HepG2 (cell line): ENCODE measurements at regions not wholly inside any gene's neighbourhood (a gene's known extent, or its start where the extent isn't known, plus 50 kb on each side); places are given as distances from the start of the nearest gene placed in this dataset.

Source experiments
- ATAC-seq: fragments of 200-7000 bp; cut with Tn5 transposase; 3 replicates; pipeline ENCODE4 v1.9.1; 2020; ENCODE audit warnings: mild to moderate bottlenecking, moderate library complexity
- BruUV-seq: library from RNA; stranded (reverse); fragments of 400-500 nt; replicated peaks from 2 replicates; lab custom pipeline; 2021; lab: Mats Ljungman, UMichigan
- CTCF ChIA-PET: fragments of 300-600 bp; formaldehyde crosslinking; extraction: SDS; loops from one replicate; lab custom pipeline; 2021; ENCODE audit warnings: low total read pairs, inconsistent platforms, low intra/inter-chr PET ratio; lab: Yijun Ruan, JAX
- POLR2A ChIA-PET: fragments of 350-600 bp; sonication (Branson Sonifier 250); formaldehyde crosslinking; loops from one replicate; lab custom pipeline; 2020; ENCODE audit warnings: antibody characterized with exemption, inconsistent platforms; lab: Yijun Ruan, JAX
- DNase-seq: peaks from one replicate; pipeline ENCODE4 v3.0.0-alpha.2; 2015; ENCODE audit warnings: low spot score
- FAIRE-seq: peaks from 3 replicates; lab custom pipeline; 2011; peaks lifted over from hg19 to GRCh38; lab: Jason Lieb, UNC
- H2AFZ ChIP-seq: one replicate; pipeline ENCODE4 v1.6.1; 2011; ENCODE audit warnings: low read length, inconsistent platforms
- H3K27ac ChIP-seq: fragments of 300-600 bp; 3 replicates; pipeline ENCODE4 v1.8.0; 2011; ENCODE audit warnings: mixed run types, mild to moderate bottlenecking, mixed read lengths, low read length, inconsistent platforms; ENCODE audit not compliant: insufficient read depth; ENCODE audit errors: extremely low read length
- H3K27me3 ChIP-seq, 2 experiments: fragments of 200-600 bp in 1 of 2; 2 replicates in 1 of 2; 3 replicates in 1 of 2; pipeline versions ENCODE4 v1.6.0 to v1.8.0; 2011; ENCODE audit warnings: low read length in 2 of 2, mild to moderate bottlenecking in 2 of 2, moderate library complexity in 2 of 2, inconsistent platforms in 1 of 2; ENCODE audit not compliant: insufficient read depth in 2 of 2, control insufficient read depth in 1 of 2
- H3K36me3 ChIP-seq, 2 experiments: fragments of 200-600 bp in 1 of 2; replicated peaks in 1 of 2; 2 replicates in 1 of 2; 3 replicates in 1 of 2; pipeline versions ENCODE4 v1.5.1 to v1.8.0; 2011; ENCODE audit warnings: low read length in 2 of 2, inconsistent platforms in 1 of 2; ENCODE audit not compliant: insufficient read depth in 2 of 2, control insufficient read depth in 1 of 2
- H3K4me1 ChIP-seq: 2 replicates; pipeline ENCODE4 v1.5.1; 2012; ENCODE audit warnings: low read length, inconsistent platforms; ENCODE audit not compliant: insufficient read depth
- H3K4me2 ChIP-seq: 2 replicates; pipeline ENCODE4 v1.6.0; 2011; ENCODE audit warnings: low read depth, low read length, inconsistent platforms
- H3K4me3 ChIP-seq, 3 experiments: fragments of 200-600 bp in 1 of 3; sonication (generic), shearing (Covaris generic) in 1 of 3; replicated peaks in 1 of 3; 2 replicates each; pipeline ENCODE4 v1.5.1; 2011 to 2016; ENCODE audit warnings: low read length in 3 of 3, inconsistent platforms in 2 of 3, low read depth in 2 of 3, mild to moderate bottlenecking in 2 of 3, control low read depth in 1 of 3, mixed read lengths in 1 of 3; ENCODE audit not compliant: insufficient read depth in 1 of 3
- H3K79me2 ChIP-seq: one replicate; pipeline ENCODE4 v1.6.1; 2011; ENCODE audit warnings: low read length, inconsistent platforms; ENCODE audit not compliant: insufficient read depth
- H3K9ac ChIP-seq: 2 replicates; pipeline ENCODE4 v1.6.0; 2011; ENCODE audit warnings: mild to moderate bottlenecking, low read depth, low read length, inconsistent platforms; ENCODE audit not compliant: insufficient read depth
- H3K9me3 ChIP-seq: 2 replicates; pipeline ENCODE4 v1.5.1; 2012; ENCODE audit warnings: mild to moderate bottlenecking, low read length
- H4K20me1 ChIP-seq: 2 replicates; pipeline ENCODE4 v1.6.0; 2011; ENCODE audit warnings: inconsistent platforms, mild to moderate bottlenecking, low read length, moderate library complexity; ENCODE audit not compliant: insufficient read depth
- CBFB ChIP-seq: sonication (generic); formaldehyde crosslinking; IDR thresholded peaks from 2 replicates; pipeline ENCODE4 v1.4.0; 2020; ENCODE audit warnings: missing genetic modification reagents
- GATA4 ChIP-seq: sonication (generic); IDR thresholded peaks from 2 replicates; pipeline ENCODE4 v1.6.1; 2016; ENCODE audit warnings: antibody characterized with exemption, low read depth, borderline replicate concordance
- HOXA7 ChIP-seq: sonication (generic); formaldehyde crosslinking; IDR thresholded peaks from 2 replicates; pipeline ENCODE4 v1.8.1; 2022; ENCODE audit warnings: mild to moderate bottlenecking, missing genetic modification reagents, moderate library complexity
- ISL2 ChIP-seq: sonication (generic); formaldehyde crosslinking; IDR thresholded peaks from 2 replicates; pipeline ENCODE4 v1.5.0; 2020; ENCODE audit warnings: missing genetic modification reagents
- KAT2B ChIP-seq: fragments of 150-350 bp; IDR thresholded peaks from 2 replicates; pipeline ENCODE4 v1.6.1; 2014; ENCODE audit warnings: low read depth, low read length, borderline replicate concordance
- LCORL ChIP-seq, 2 experiments: fragments of 450-650 bp in 1 of 2; sonication (generic) in 1 of 2; formaldehyde crosslinking in 1 of 2; IDR thresholded peaks; 2 replicates each; pipeline versions ENCODE4 v1.5.0 to v1.6.1; 2017 to 2020; ENCODE audit warnings: antibody characterized with exemption in 1 of 2, missing genetic modification reagents in 1 of 2
- MLLT10 ChIP-seq: sonication (generic); formaldehyde crosslinking; IDR thresholded peaks from 2 replicates; pipeline ENCODE4 v1.4.0; 2020; ENCODE audit warnings: missing genetic modification reagents
- NR2F6 ChIP-seq, 2 experiments: IDR thresholded peaks; 2 replicates each; pipeline ENCODE4 v1.6.1; 2016; ENCODE audit warnings: antibody characterized with exemption in 1 of 2, mild to moderate bottlenecking in 1 of 2
- ZFP82 ChIP-seq: sonication (generic); formaldehyde crosslinking; IDR thresholded peaks from 2 replicates; pipeline ENCODE4 v1.5.1; 2020; ENCODE audit warnings: mild to moderate bottlenecking, missing genetic modification reagents, borderline replicate concordance
- ZNF3 ChIP-seq: IDR thresholded peaks from 2 replicates; pipeline ENCODE4 v1.7.0; 2017; ENCODE audit warnings: inconsistent platforms
- ZNF367 ChIP-seq: sonication (generic); formaldehyde crosslinking; IDR thresholded peaks from 2 replicates; pipeline ENCODE4 v1.4.0; 2020; ENCODE audit warnings: missing genetic modification reagents, borderline replicate concordance
- ZNF766 ChIP-seq: sonication (generic); formaldehyde crosslinking; IDR thresholded peaks from 2 replicates; pipeline ENCODE4 v1.5.0; 2020; ENCODE audit warnings: missing genetic modification reagents, borderline replicate concordance
- ZNF768 ChIP-seq: sonication (generic); formaldehyde crosslinking; IDR thresholded peaks from 2 replicates; pipeline ENCODE4 v1.4.0; 2020; ENCODE audit warnings: missing genetic modification reagents
- ZNF773 ChIP-seq: sonication (generic); formaldehyde crosslinking; IDR thresholded peaks from 2 replicates; pipeline ENCODE4 v1.4.0; 2020; ENCODE audit warnings: missing genetic modification reagents, borderline replicate concordance
- WGBS: methylation state at CpG from one replicate; pipeline ENCODE4 v1.1.6; 2017; ENCODE audit warnings: low lambda C conversion rate; 5-methylcytosine and 5-hydroxymethylcytosine counted together
- in situ Hi-C: cut with HindIII; loops from 2 replicates; pipeline ENCODE4 v1.10.0; 2017; ENCODE audit warnings: low pct_unique_long_range_greater_than_20kb; ENCODE audit not compliant: extremely low pct_ligation_motif_present
- intact Hi-C: fragments of 100-400 bp; cut with micrococcal nuclease; formaldehyde crosslinking; loops from one replicate; pipeline ENCODE4 v1.10.0; 2022; ENCODE audit not compliant: unreplicated experiment
- TF ChIP-seq, protein P1 (sequence below): sonication (generic); formaldehyde crosslinking; IDR thresholded peaks from 2 replicates; pipeline ENCODE4 v1.4.0; 2020; ENCODE audit warnings: missing genetic modification reagents
- TF ChIP-seq, protein P2 (sequence below), 2 experiments: sonication (generic) in 1 of 2; formaldehyde crosslinking in 1 of 2; IDR thresholded peaks; 2 replicates each; pipeline versions ENCODE4 v1.4.0 to v1.6.1; 2018 to 2020; ENCODE audit warnings: missing genetic modification reagents in 2 of 2, borderline replicate concordance in 1 of 2, low read depth in 1 of 2, mild to moderate bottlenecking in 1 of 2, missing biosample characterization in 1 of 2

DNA sequence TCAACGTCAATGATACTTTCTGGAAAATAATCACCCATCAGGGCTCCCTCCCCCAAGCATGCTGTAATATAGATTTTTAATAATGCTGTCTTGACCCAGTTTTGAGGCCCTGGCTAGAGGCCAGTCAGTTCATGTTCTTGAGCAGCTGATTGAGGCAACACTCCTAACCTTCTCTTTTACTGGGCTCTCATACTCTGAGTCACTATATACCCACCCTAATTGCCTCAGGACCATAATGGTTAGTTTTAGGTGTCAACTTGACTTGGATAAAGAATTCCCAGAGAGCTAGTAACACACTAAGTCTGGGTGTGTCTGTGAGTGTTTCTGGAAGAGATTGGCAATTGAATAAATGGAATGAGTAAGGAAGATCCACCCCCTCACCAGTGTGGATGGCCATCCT, 527.0 kb upstream of the ATP2B1 start:
- POLR2A ChIA-PET: no interaction called here
- H3K27me3 ChIP-seq: no peaks in the 10 kb centered on the region
- intact Hi-C loops: no loop called here

More for the DNA sequence above, 527.0 kb upstream of the ATP2B1 start:
- DNase-seq (no peak), FAIRE-seq (no peak), ATAC-seq (no peak)
- Histone ChIP-seq H3K4me1 (no peaks in the 10 kb centered on the region), H3K9ac (no peak overlapping the region), H3K27ac (no peak overlapping the region), H3K4me3 (no peak overlapping the region), H3K36me3 (no peaks in the 10 kb centered on the region), H3K9me3 (peaks cover 53% of the 10 kb centered on the region), H3K4me2 (no peak overlapping the region), H2AFZ (no peak overlapping the region), H3K79me2 (no peaks in the 10 kb centered on the region), H4K20me1 (no peaks in the 10 kb centered on the region)
- BruUV-seq: no TSS peak
- CTCF ChIA-PET: no interaction called here
- 0% methylated on average over 1 of the region's 1 CpG for WGBS
- TF ChIP-seq GATA4 (no peak), ZNF768 (CRISPR knock-in tag) (no peak), ISL2 (CRISPR knock-in tag) (no peak), KAT2B (no peak), NR2F6 (IDR thresholded peaks at IDR 0.05) (no peak), NR2F6 (CRISPR knock-in tag; IDR thresholded peaks at IDR 0.05) (no peak), ZNF766 (CRISPR knock-in tag) (no peak), ZFP82 (CRISPR knock-in tag) (no peak), ZNF773 (CRISPR knock-in tag) (no peak), ZNF3 (CRISPR knock-in tag) (no peak), CBFB (CRISPR knock-in tag) (no peak), LCORL (IDR thresholded peaks at IDR 0.05) (no peak), LCORL (CRISPR knock-in tag; IDR thresholded peaks at IDR 0.05) (no peak), HOXA7 (CRISPR knock-in tag) (no peak), MLLT10 (CRISPR knock-in tag) (no peak), ZNF367 (no peak)
- TF ChIP-seq, protein P1, sequence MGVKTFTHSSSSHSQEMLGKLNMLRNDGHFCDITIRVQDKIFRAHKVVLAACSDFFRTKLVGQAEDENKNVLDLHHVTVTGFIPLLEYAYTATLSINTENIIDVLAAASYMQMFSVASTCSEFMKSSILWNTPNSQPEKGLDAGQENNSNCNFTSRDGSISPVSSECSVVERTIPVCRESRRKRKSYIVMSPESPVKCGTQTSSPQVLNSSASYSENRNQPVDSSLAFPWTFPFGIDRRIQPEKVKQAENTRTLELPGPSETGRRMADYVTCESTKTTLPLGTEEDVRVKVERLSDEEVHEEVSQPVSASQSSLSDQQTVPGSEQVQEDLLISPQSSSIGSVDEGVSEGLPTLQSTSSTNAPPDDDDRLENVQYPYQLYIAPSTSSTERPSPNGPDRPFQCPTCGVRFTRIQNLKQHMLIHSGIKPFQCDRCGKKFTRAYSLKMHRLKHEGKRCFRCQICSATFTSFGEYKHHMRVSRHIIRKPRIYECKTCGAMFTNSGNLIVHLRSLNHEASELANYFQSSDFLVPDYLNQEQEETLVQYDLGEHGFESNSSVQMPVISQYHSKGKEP (CRISPR knock-in tag): no peak
- TF ChIP-seq, protein P2, sequence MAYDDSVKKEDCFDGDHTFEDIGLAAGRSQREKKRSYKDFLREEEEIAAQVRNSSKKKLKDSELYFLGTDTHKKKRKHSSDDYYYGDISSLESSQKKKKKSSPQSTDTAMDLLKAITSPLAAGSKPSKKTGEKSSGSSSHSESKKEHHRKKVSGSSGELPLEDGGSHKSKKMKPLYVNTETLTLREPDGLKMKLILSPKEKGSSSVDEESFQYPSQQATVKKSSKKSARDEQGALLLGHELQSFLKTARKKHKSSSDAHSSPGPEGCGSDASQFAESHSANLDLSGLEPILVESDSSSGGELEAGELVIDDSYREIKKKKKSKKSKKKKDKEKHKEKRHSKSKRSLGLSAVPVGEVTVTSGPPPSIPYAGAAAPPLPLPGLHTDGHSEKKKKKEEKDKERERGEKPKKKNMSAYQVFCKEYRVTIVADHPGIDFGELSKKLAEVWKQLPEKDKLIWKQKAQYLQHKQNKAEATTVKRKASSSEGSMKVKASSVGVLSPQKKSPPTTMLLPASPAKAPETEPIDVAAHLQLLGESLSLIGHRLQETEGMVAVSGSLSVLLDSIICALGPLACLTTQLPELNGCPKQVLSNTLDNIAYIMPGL (CRISPR knock-in tag; IDR thresholded peaks at IDR 0.05; ENCODE audit: borderline replicate concordance in 1 of 2, low read depth in 1 of 2): no peak
- in situ Hi-C loops: no loop called here
